SU-DHL-6 (cell line): ENCODE measurements at regions not wholly inside any gene's neighbourhood (a gene's known extent, or its start where the extent isn't known, plus 50 kb on each side); places are given as distances from the start of the nearest gene placed in this dataset.

Experiments
- CTCF ChIP-seq: fragments of 200-600 bp; sonication (generic); IDR thresholded peaks from one replicate; pipeline ENCODE4 v1.5.1; 2017; ENCODE audit warnings: antibody characterized with exemption, mild to moderate bottlenecking, low read length, moderate library complexity; ENCODE audit not compliant: insufficient read depth, poor library complexity, severe bottlenecking
- EZH2phosphoT487 ChIP-seq: fragments of 200-600 bp; sonication (generic), shearing (Covaris generic); conservative IDR thresholded peaks from 2 replicates; pipeline ENCODE4 v1.6.1; 2018; ENCODE audit warnings: mild to moderate bottlenecking, antibody characterized with exemption, low read length, moderate library complexity, mixed read lengths

GRCh38 chr7:49371771-49372170 lies 401.7 kb upstream of the VWC2 start:
- TF ChIP-seq CTCF, result no peak
- no peak for TF ChIP-seq EZH2phosphoT487
